Endothelial cell of umbilical vein (primary cell): ENCODE measurements at regions not wholly inside any gene's neighbourhood (a gene's known extent, or its start where the extent isn't known, plus 50 kb on each side); places are given as distances from the start of the nearest gene placed in this dataset.

ENCODE experiments used
- BruUV-seq: library from RNA; stranded (reverse); fragments of 400-500 nt; replicated peaks from 2 replicates; lab custom pipeline; 2021; lab: Mats Ljungman, UMichigan
- CTCF ChIA-PET: fragments of 300-600, 350-600 bp; sonication (Branson Sonifier 250); formaldehyde crosslinking; loops from one replicate; lab custom pipeline; 2021; ENCODE audit warnings: antibody characterized with exemption, inconsistent platforms; lab: Charles Lee
- POLR2A ChIA-PET: fragments of 300-600, 350-600 bp; sonication (Branson Sonifier 250); formaldehyde crosslinking; loops from one replicate; lab custom pipeline; 2021; ENCODE audit warnings: antibody characterized with exemption, inconsistent platforms; lab: Charles Lee
- DNase-seq: peaks from one replicate; pipeline ENCODE4 v3.0.0-alpha.2; 2011; ENCODE audit warnings: low read depth, low spot score
- FAIRE-seq: peaks from 2 replicates; lab custom pipeline; 2011; peaks lifted over from hg19 to GRCh38; lab: Jason Lieb, UNC
- H2AFZ ChIP-seq: 2 replicates; pipeline ENCODE4 v1.6.0; 2012; ENCODE audit warnings: low read depth, low read length, control low read depth, inconsistent platforms
- H3K27ac ChIP-seq: 2 replicates; pipeline ENCODE4 v1.5.1; 2011; ENCODE audit warnings: low read depth, mild to moderate bottlenecking, control low read depth, low read length, moderate library complexity; ENCODE audit not compliant: insufficient read depth
- H3K27me3 ChIP-seq, 2 experiments: 2 replicates each; pipeline versions ENCODE4 v1.6.0 to v1.6.1; 2011; ENCODE audit warnings: low read length in 2 of 2, mixed read lengths in 1 of 2; ENCODE audit not compliant: control insufficient read depth in 2 of 2, insufficient read depth in 2 of 2
- H3K36me3 ChIP-seq, 2 experiments: 2 replicates in 1 of 2; 3 replicates in 1 of 2; pipeline ENCODE4 v1.5.1; 2011; ENCODE audit warnings: low read length in 2 of 2, mild to moderate bottlenecking in 1 of 2, moderate library complexity in 1 of 2; ENCODE audit not compliant: control insufficient read depth in 2 of 2, insufficient read depth in 2 of 2; ENCODE audit errors: extremely low read depth in 1 of 2
- H3K4me1 ChIP-seq: 3 replicates; pipeline ENCODE4 v1.5.1; 2011; ENCODE audit warnings: mild to moderate bottlenecking, low read length; ENCODE audit not compliant: control insufficient read depth, insufficient read depth; ENCODE audit errors: extremely low read depth
- H3K4me2 ChIP-seq: 2 replicates; pipeline ENCODE4 v1.6.1; 2011; ENCODE audit warnings: low read length, control low read depth, mixed read lengths; ENCODE audit not compliant: insufficient read depth
- H3K4me3 ChIP-seq, 3 experiments: fragments of 200-600 bp in 1 of 3; sonication (generic), shearing (Covaris generic) in 1 of 3; replicated peaks in 1 of 3; 2 replicates each; pipeline ENCODE4 v1.5.1; 2011 to 2016; ENCODE audit warnings: control low read depth in 3 of 3, low read length in 3 of 3, mild to moderate bottlenecking in 2 of 3, inconsistent platforms in 1 of 3, low read depth in 1 of 3, moderate library complexity in 1 of 3; ENCODE audit not compliant: insufficient read depth in 1 of 3
- H3K79me2 ChIP-seq: 2 replicates; pipeline ENCODE4 v1.6.0; 2012; ENCODE audit warnings: low read length, inconsistent platforms; ENCODE audit not compliant: control insufficient read depth, insufficient read depth
- H3K9ac ChIP-seq: replicated peaks from 2 replicates; pipeline ENCODE3; 2011; ENCODE audit warnings: low read length, control low read depth; ENCODE audit not compliant: insufficient read depth; ENCODE audit errors: extremely low read depth
- H3K9me1 ChIP-seq: replicated peaks from 3 replicates; pipeline ENCODE4 v1.6.0; 2011; ENCODE audit warnings: mild to moderate bottlenecking, low read length; ENCODE audit not compliant: control insufficient read depth, insufficient read depth; ENCODE audit errors: extremely low read depth
- H3K9me3 ChIP-seq: replicated peaks from 2 replicates; pipeline ENCODE4 v1.5.1; 2012; ENCODE audit warnings: low read length, inconsistent platforms; ENCODE audit not compliant: control insufficient read depth, insufficient read depth
- H4K20me1 ChIP-seq: replicated peaks from 2 replicates; pipeline ENCODE3; 2011; ENCODE audit warnings: mild to moderate bottlenecking, low read length; ENCODE audit not compliant: control insufficient read depth, insufficient read depth; ENCODE audit errors: extremely low read depth
- EZH2 ChIP-seq: IDR thresholded peaks from 2 replicates; pipeline ENCODE4 v1.6.1; 2012; ENCODE audit warnings: borderline replicate concordance, low read depth, mild to moderate bottlenecking, moderate library complexity, low read length, inconsistent platforms; ENCODE audit not compliant: severe bottlenecking
- FOS ChIP-seq: IDR thresholded peaks from 2 replicates; pipeline ENCODE4 v1.6.1; 2011; ENCODE audit warnings: mild to moderate bottlenecking, low read length, moderate library complexity, borderline replicate concordance; ENCODE audit not compliant: insufficient read depth
- GATA2 ChIP-seq: IDR thresholded peaks from 2 replicates; pipeline ENCODE4 v1.7.0; 2011; ENCODE audit warnings: low read depth, mild to moderate bottlenecking, moderate library complexity, mixed read lengths, low read length; ENCODE audit not compliant: insufficient read length, insufficient read depth
- JUN ChIP-seq: IDR thresholded peaks from 2 replicates; pipeline ENCODE4 v1.6.1; 2011; ENCODE audit warnings: borderline replicate concordance, low read depth; ENCODE audit not compliant: insufficient read length, insufficient read depth
- MYC ChIP-seq: IDR thresholded peaks from one replicate; pipeline ENCODE4 v1.6.1; 2011; ENCODE audit warnings: mild to moderate bottlenecking, low read depth, low read length
- POLR2A ChIP-seq: IDR thresholded peaks from 2 replicates; pipeline ENCODE4 v1.6.1; 2012; ENCODE audit warnings: low read depth, mild to moderate bottlenecking, control low read depth, low read length
- POLR2AphosphoS5 ChIP-seq: IDR thresholded peaks from 2 replicates; pipeline ENCODE4 v1.6.1; 2012; ENCODE audit warnings: low read depth, mild to moderate bottlenecking, control low read depth, low read length, moderate library complexity; ENCODE audit not compliant: insufficient read depth
- dilution Hi-C: fragments of 300-500 bp; cut with MboI; formaldehyde crosslinking; loops from one replicate; pipeline ENCODE4 v1.15.0; 2019; ENCODE audit warnings: low sequenced_read_pairs; ENCODE audit not compliant: extremely low pct_ligation_motif_present
- intact Hi-C: fragments of 100-400 bp; cut with micrococcal nuclease; formaldehyde crosslinking; loops from one replicate; pipeline ENCODE4 v1.10.0; 2022
- TF ChIP-seq, protein P1 (sequence below), 2 donors: IDR thresholded peaks; 1 replicate in 1 of 2; 2 replicates in 1 of 2; pipeline ENCODE4 v1.5.1; 2011; ENCODE audit warnings: low read length in 2 of 2, mild to moderate bottlenecking in 2 of 2, moderate library complexity in 2 of 2, control low read depth in 1 of 2, inconsistent platforms in 1 of 2, low read depth in 1 of 2; ENCODE audit not compliant: insufficient read depth in 1 of 2; ENCODE audit errors: extremely low read depth in 1 of 2
- TF ChIP-seq, protein P2 (sequence below): IDR thresholded peaks from 2 replicates; pipeline ENCODE4 v1.6.1; 2011; ENCODE audit not compliant: insufficient read depth, insufficient read length

DNA sequence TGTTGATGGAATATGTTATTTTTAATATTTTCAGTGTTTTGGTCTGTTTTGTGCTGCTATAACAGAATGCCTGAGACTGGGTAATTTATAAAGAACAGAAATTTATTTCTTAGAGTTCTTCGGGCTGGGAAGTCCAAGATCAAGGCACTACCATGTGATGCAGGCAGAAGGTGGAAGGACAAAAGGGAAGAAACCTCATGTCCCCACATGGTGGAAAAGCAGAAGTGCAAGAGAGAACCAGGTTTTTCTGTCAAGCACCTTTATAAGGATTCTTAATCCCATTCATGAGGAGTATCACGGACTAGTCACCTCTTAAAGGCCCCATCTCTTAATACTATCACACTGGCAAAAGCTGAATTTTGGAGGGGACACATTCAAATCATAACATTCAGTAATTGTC lies 57.9 kb upstream of the EPHB3 start:
- POLR2A ChIA-PET: no interaction called here

More for the DNA sequence above, 57.9 kb upstream of the EPHB3 start:
- no peaks in the 10 kb centered on the region for H4K20me1 ChIP-seq
- no peaks in the 10 kb centered on the region for H3K79me2 ChIP-seq
- H3K4me2 ChIP-seq: no peak overlapping the region
- no peaks in the 10 kb centered on the region for H3K9me1 ChIP-seq
- no peak overlapping the region for H3K4me3 ChIP-seq
- H3K36me3 ChIP-seq: no peaks in the 10 kb centered on the region
- dilution Hi-C loops: no loop called here
- BruUV-seq: no TSS peak
- no peak overlapping the region for H3K9ac ChIP-seq
- H3K4me1 ChIP-seq: peaks cover 3% of the 10 kb centered on the region
- DNase-seq (no peak), FAIRE-seq (no peak)
- no peak overlapping the region for H3K27ac ChIP-seq
- no peak overlapping the region for H2AFZ ChIP-seq
- CTCF ChIA-PET: interaction anchor here (0.7 to 1.8 kb wide), 8 partner anchors 8 to 132 kb away, joined by 3 to 7 read pairs (median 4); no protein-coding TSS in a partner anchor
- no peak for TF ChIP-seq JUN
- no peak for TF ChIP-seq GATA2
- TF ChIP-seq POLR2A: no peak
- no peak for TF ChIP-seq POLR2AphosphoS5
- no peak for TF ChIP-seq FOS
- TF ChIP-seq, protein P1, sequence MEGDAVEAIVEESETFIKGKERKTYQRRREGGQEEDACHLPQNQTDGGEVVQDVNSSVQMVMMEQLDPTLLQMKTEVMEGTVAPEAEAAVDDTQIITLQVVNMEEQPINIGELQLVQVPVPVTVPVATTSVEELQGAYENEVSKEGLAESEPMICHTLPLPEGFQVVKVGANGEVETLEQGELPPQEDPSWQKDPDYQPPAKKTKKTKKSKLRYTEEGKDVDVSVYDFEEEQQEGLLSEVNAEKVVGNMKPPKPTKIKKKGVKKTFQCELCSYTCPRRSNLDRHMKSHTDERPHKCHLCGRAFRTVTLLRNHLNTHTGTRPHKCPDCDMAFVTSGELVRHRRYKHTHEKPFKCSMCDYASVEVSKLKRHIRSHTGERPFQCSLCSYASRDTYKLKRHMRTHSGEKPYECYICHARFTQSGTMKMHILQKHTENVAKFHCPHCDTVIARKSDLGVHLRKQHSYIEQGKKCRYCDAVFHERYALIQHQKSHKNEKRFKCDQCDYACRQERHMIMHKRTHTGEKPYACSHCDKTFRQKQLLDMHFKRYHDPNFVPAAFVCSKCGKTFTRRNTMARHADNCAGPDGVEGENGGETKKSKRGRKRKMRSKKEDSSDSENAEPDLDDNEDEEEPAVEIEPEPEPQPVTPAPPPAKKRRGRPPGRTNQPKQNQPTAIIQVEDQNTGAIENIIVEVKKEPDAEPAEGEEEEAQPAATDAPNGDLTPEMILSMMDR (IDR thresholded peaks at IDR 0.05; ENCODE audit: extremely low read depth in 1 of 2, insufficient read depth in 1 of 2, low read depth in 1 of 2, low read length in 2 of 2): no peak
- no peak for TF ChIP-seq MYC
- TF ChIP-seq EZH2: no peak
- TF ChIP-seq, protein P2, sequence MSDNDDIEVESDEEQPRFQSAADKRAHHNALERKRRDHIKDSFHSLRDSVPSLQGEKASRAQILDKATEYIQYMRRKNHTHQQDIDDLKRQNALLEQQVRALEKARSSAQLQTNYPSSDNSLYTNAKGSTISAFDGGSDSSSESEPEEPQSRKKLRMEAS: no peak
- H3K9me3 ChIP-seq: no peaks in the 10 kb centered on the region
- H3K27me3 ChIP-seq: peaks cover 15 to 17% of the 10 kb centered on the region in 2 experiments
- intact Hi-C loops: no loop called here
